ENCODE measurements at regions not wholly inside any gene's neighbourhood (a gene's known extent, or its start where the extent isn't known, plus 50 kb on each side); places are given as distances from the start of the nearest gene placed in this dataset.

GRCh38 chr11:112352907-112353306, 92.2 kb upstream of the PLET1 start:
- Histone ChIP-seq H2AFZ (ENCODE audit: low read length) (no peak overlapping the region), H3K79me2 (ENCODE audit: insufficient read depth, low read length) (no peaks in the 10 kb centered on the region), H3K27ac (ENCODE audit: extremely low read length, insufficient read depth, low read length) (no peak overlapping the region), H3K9ac (ENCODE audit: insufficient read depth, low read depth, low read length) (no peak overlapping the region), H3K36me3 (replicated peaks in 1 of 2; ENCODE audit: control insufficient read depth in 1 of 2, insufficient read depth in 2 of 2, low read length in 2 of 2) (no peaks in the 10 kb centered on the region), H3K4me3 (replicated peaks in 1 of 3; ENCODE audit: insufficient read depth in 1 of 3, low read depth in 2 of 3, low read length in 3 of 3) (no peak overlapping the region), H3K9me3 (ENCODE audit: low read length) (no peaks in the 10 kb centered on the region), H4K20me1 (ENCODE audit: insufficient read depth, low read length) (no peaks in the 10 kb centered on the region), H3K4me1 (ENCODE audit: insufficient read depth, low read length) (no peaks in the 10 kb centered on the region), H3K4me2 (ENCODE audit: low read depth, low read length) (no peak overlapping the region), H3K27me3 (ENCODE audit: control insufficient read depth in 1 of 2, insufficient read depth in 2 of 2, low read length in 2 of 2) (peaks cover 0 to 2% of the 10 kb centered on the region in 2 experiments; a peak in 2 of 5 replicates)
- WGBS (ENCODE audit: low lambda C conversion rate), result 1% methylated on average over 2 of the region's 2 CpGs
- TF ChIP-seq ZMAT5 (CRISPR knock-in tag; IDR thresholded peaks at IDR 0.05; ENCODE audit: borderline replicate concordance, low read depth), result no peak
- no peak for TF ChIP-seq PREB (CRISPR knock-in tag; IDR thresholded peaks at IDR 0.05)
- no peak for TF ChIP-seq TRIM24 (CRISPR knock-in tag; IDR thresholded peaks at IDR 0.05)
- TF ChIP-seq ZNF232 (CRISPR knock-in tag; IDR thresholded peaks at IDR 0.05; ENCODE audit: borderline replicate concordance), result no peak
- TF ChIP-seq PCBP2 (optimal IDR thresholded peaks at IDR 0.05; ENCODE audit: low read depth, low read length, poor library complexity, severe bottlenecking), result no peak
- no peak for TF ChIP-seq SOX6 (IDR thresholded peaks at IDR 0.05)
- TF ChIP-seq SOX6 (CRISPR knock-in tag; IDR thresholded peaks at IDR 0.05), result no peak
- TF ChIP-seq ZBTB21 (CRISPR knock-in tag; IDR thresholded peaks at IDR 0.05), result no peak
- TF ChIP-seq ZC3H13 (CRISPR knock-in tag; IDR thresholded peaks at IDR 0.05), result no peak
- no peak for TF ChIP-seq ZNF18 (CRISPR knock-in tag; IDR thresholded peaks at IDR 0.05; ENCODE audit: insufficient replicate concordance)
- no peak for TF ChIP-seq MTERF4 (CRISPR knock-in tag; IDR thresholded peaks at IDR 0.05)
- no peak for TF ChIP-seq MAF1 (CRISPR knock-in tag; IDR thresholded peaks at IDR 0.05; ENCODE audit: borderline replicate concordance)
- no peak for TF ChIP-seq ZNF879 (CRISPR knock-in tag; IDR thresholded peaks at IDR 0.05)
- no peak for TF ChIP-seq GFI1 (CRISPR knock-in tag; IDR thresholded peaks at IDR 0.05; ENCODE audit: borderline replicate concordance)
- TF ChIP-seq ZNF530 (CRISPR knock-in tag; IDR thresholded peaks at IDR 0.05; ENCODE audit: low read depth), result no peak
- TF ChIP-seq EED (CRISPR knock-in tag; IDR thresholded peaks at IDR 0.05), result no peak
- no peak for TF ChIP-seq GRHL1 (CRISPR knock-in tag; conservative IDR thresholded peaks at IDR 0.05)
- no peak for TF ChIP-seq TOE1 (CRISPR knock-in tag; IDR thresholded peaks at IDR 0.05)
- no peak for TF ChIP-seq SAFB2 (CRISPR knock-in tag; IDR thresholded peaks at IDR 0.05; ENCODE audit: borderline replicate concordance, low read depth)
- no peak for TF ChIP-seq CHCHD3 (CRISPR knock-in tag; IDR thresholded peaks at IDR 0.05)
- TF ChIP-seq CBX1 (IDR thresholded peaks at IDR 0.05; ENCODE audit: low read depth), result no peak
- DNase-seq (ENCODE audit: low spot score) (no peak), FAIRE-seq (no peak), ATAC-seq (no peak)
- ChIA-PET CTCF (ENCODE audit: low intra/inter-chr PET ratio, low total read pairs) (no interaction called here), POLR2A (no interaction called here)
- intact Hi-C loops (cut with micrococcal nuclease; ENCODE audit: unreplicated experiment) (no loop called here), in situ Hi-C loops (cut with HindIII; ENCODE audit: extremely low pct_ligation_motif_present, low pct_unique_long_range_greater_than_20kb) (no loop called here)
- no TSS peak for BruUV-seq (replicated peaks)

Data from HepG2 (cell line).